SK-N-SH treated with all-trans-retinoic acid at 6 μM for 48 hours (cell line): ENCODE measurements at regions not wholly inside any gene's neighbourhood (a gene's known extent, or its start where the extent isn't known, plus 50 kb on each side); places are given as distances from the start of the nearest gene placed in this dataset.
"Not testable (repeated sequence)": the region's sequence is repeated elsewhere in the genome, so short reads cannot be mapped to it uniquely, and the experiment has no call there.

Source experiments
- ATAC-seq: fragments of 200-7000 bp; cut with Tn5 transposase; 3 replicates; pipeline ENCODE4 v1.9.1; 2020; ENCODE audit warnings: mild to moderate bottlenecking, moderate library complexity
- ARNTL ChIP-seq: fragments of 450-650 bp; formaldehyde crosslinking; IDR thresholded peaks from 2 replicates; pipeline ENCODE4 v1.5.0; 2020; ENCODE audit warnings: low read depth, mild to moderate bottlenecking, moderate library complexity, borderline replicate concordance
- BACH2 ChIP-seq: fragments of 250-450 bp; sonication (Bioruptor Pico); IDR thresholded peaks from 2 replicates; pipeline ENCODE4 v1.9.0; 2021; ENCODE audit warnings: mild to moderate bottlenecking, borderline replicate concordance
- CREB5 ChIP-seq: fragments of 250-450 bp; sonication (Bioruptor Pico); IDR thresholded peaks from 2 replicates; pipeline ENCODE4 v1.5.1; 2020; ENCODE audit warnings: low read depth, mild to moderate bottlenecking, moderate library complexity
- CSDC2 ChIP-seq: fragments of 250-450 bp; sonication (Bioruptor Pico); IDR thresholded peaks from 2 replicates; pipeline ENCODE4 v1.5.0; 2020; ENCODE audit warnings: mild to moderate bottlenecking, moderate library complexity
- CSRNP3 ChIP-seq: fragments of 250-450 bp; sonication (Bioruptor Pico); IDR thresholded peaks from 2 replicates; pipeline ENCODE4 v1.5.1; 2021; ENCODE audit warnings: mild to moderate bottlenecking, moderate library complexity
- GLIS3 ChIP-seq: fragments of 250-450 bp; sonication (Bioruptor Pico); IDR thresholded peaks from 2 replicates; pipeline ENCODE4 v1.5.0; 2020; ENCODE audit warnings: mild to moderate bottlenecking, moderate library complexity
- ISL1 ChIP-seq: fragments of 250-450 bp; sonication (Bioruptor Pico); IDR thresholded peaks from 2 replicates; pipeline ENCODE4 v2.1.2; 2022; ENCODE audit warnings: mild to moderate bottlenecking, moderate library complexity
- OSR1 ChIP-seq: fragments of 250-450 bp; sonication (Bioruptor Pico); IDR thresholded peaks from 2 replicates; pipeline ENCODE4 v1.8.0; 2022; ENCODE audit warnings: moderate library complexity, mild to moderate bottlenecking, inconsistent platforms
- PPARA ChIP-seq: fragments of 250-450 bp; sonication (Bioruptor Pico); IDR thresholded peaks from 2 replicates; pipeline ENCODE4 v1.5.0; 2020; ENCODE audit warnings: mild to moderate bottlenecking, borderline replicate concordance
- RARB ChIP-seq: fragments of 250-450 bp; sonication (Bioruptor Pico); IDR thresholded peaks from 2 replicates; pipeline ENCODE4 v1.8.0; 2021; ENCODE audit warnings: mild to moderate bottlenecking, moderate library complexity
- SNAI2 ChIP-seq: fragments of 250-450 bp; sonication (Bioruptor Pico); IDR thresholded peaks from 2 replicates; pipeline ENCODE4 v1.5.0; 2020; ENCODE audit warnings: mild to moderate bottlenecking, moderate library complexity
- TCF4 ChIP-seq: fragments of 250-450 bp; sonication (Bioruptor Pico); IDR thresholded peaks from 2 replicates; pipeline ENCODE4 v1.8.0; 2021; ENCODE audit warnings: mild to moderate bottlenecking, moderate library complexity, borderline replicate concordance
- TOX ChIP-seq: fragments of 250-450 bp; sonication (Bioruptor Pico); IDR thresholded peaks from 2 replicates; pipeline ENCODE4 v1.8.0; 2021; ENCODE audit warnings: mild to moderate bottlenecking, moderate library complexity, borderline replicate concordance
- TSHZ2 ChIP-seq: fragments of 250-450 bp; sonication (Bioruptor Pico); IDR thresholded peaks from 2 replicates; pipeline ENCODE4 v1.5.0; 2020; ENCODE audit warnings: mild to moderate bottlenecking, moderate library complexity
- ZFP3 ChIP-seq: fragments of 250-450 bp; sonication (Bioruptor Pico); IDR thresholded peaks from 2 replicates; pipeline ENCODE4 v1.5.0; 2020; ENCODE audit warnings: mild to moderate bottlenecking, moderate library complexity
- ZFP30 ChIP-seq: fragments of 450-650 bp; formaldehyde crosslinking; IDR thresholded peaks from 2 replicates; pipeline ENCODE4 v1.5.0; 2022; ENCODE audit warnings: mild to moderate bottlenecking, moderate library complexity
- ZNF565 ChIP-seq: fragments of 450-650 bp; formaldehyde crosslinking; conservative IDR thresholded peaks from 2 replicates; pipeline ENCODE4 v1.5.0; 2020; ENCODE audit warnings: low read depth, mild to moderate bottlenecking, moderate library complexity
- ZNF70 ChIP-seq: fragments of 450-650 bp; formaldehyde crosslinking; IDR thresholded peaks from 2 replicates; pipeline ENCODE4 v1.5.0; 2020; ENCODE audit warnings: mild to moderate bottlenecking, moderate library complexity
- ZNF8 ChIP-seq: fragments of 450-650 bp; formaldehyde crosslinking; IDR thresholded peaks from 2 replicates; pipeline ENCODE4 v1.5.0; 2020; ENCODE audit warnings: mild to moderate bottlenecking, moderate library complexity
- TF ChIP-seq, protein P1 (sequence below): fragments of 250-450 bp; sonication (Bioruptor Pico); IDR thresholded peaks from 2 replicates; pipeline ENCODE4 v1.8.0; 2021; ENCODE audit warnings: low read depth, mild to moderate bottlenecking, moderate library complexity, borderline replicate concordance

DNA sequence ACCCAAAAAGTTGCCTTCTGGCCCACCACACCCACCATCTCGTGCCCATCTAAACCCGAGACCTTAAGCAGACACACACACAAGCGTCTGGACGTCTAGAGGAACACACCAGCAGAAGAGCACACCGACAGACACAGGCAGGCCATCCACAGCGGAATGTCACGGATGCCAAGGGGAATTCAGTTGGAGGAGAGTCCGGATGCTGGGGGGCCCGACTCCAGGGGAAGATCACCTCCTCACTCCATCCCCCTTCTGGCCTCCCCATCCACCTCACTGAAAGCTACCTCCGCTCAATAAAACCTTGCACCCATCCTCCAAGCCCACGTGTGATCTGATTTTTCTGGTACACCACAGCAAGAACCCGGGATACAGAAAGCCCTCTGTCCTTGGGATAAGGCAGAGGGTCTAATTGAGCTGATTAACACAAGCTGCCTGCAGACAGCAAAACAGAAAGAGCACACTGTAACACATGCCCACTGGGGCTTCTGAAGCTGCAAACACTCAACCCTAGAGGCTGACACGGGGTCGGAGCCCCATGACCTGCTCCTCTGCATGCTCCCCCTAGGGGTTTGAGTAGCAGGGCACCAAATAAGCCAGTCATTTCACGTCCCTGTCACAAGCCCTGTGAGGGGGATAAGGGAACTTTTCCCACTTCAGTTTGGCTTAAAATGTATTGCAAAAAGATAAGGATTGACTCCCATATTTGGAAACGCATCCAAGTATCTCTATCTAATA lies 339.6 kb upstream of the PCDH10 start:
- TF ChIP-seq TCF4 (CRISPR knock-in tag) (no peak), RARB (no peak), ZNF565 (no peak), ARNTL (CRISPR knock-in tag) (no peak)
- TF ChIP-seq, all 23 proteins: peak for 0
- ATAC-seq = no peak

DNA sequence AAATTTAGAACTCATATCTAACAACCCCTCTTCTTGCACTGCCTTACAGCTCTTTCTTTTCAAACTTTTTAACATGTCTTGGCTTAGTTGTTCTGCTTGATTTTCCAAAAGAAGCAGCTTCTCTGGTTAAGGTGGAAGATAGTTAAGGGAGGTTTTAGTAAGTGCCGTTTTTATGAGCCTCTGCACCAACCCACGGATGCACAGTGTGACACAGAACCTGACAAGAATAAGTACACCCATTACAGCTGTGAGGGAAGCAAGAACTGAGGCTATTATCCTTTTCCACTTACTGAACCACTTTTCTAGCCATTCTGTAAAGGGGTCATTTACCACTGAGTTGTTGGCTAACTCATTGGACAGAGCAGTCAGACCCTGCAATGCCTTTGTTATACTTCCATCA lies 336.0 kb upstream of the PCDH10 start:
- ATAC-seq = not testable (repeated sequence)

DNA sequence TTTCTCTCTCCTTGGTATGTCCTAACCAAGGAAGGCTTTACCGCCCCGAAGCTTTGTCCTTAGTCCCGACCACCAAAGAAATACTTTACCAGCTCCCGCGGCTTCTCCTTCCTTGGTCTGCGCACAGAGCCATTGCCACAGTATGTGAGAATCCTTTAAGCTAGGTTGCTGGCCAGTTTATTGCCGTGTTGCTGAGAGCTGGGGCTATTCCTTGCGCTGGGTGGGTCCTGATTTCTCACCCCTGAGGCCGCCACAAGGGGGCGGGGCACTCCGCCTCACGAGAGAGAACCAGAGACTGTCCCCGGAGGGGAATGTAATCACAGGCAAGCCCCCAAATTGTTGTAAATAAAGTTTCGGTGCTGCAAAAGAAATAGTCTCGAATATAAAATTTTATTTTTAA lies 331.0 kb upstream of the PCDH10 start:
- TF ChIP-seq, protein P1, sequence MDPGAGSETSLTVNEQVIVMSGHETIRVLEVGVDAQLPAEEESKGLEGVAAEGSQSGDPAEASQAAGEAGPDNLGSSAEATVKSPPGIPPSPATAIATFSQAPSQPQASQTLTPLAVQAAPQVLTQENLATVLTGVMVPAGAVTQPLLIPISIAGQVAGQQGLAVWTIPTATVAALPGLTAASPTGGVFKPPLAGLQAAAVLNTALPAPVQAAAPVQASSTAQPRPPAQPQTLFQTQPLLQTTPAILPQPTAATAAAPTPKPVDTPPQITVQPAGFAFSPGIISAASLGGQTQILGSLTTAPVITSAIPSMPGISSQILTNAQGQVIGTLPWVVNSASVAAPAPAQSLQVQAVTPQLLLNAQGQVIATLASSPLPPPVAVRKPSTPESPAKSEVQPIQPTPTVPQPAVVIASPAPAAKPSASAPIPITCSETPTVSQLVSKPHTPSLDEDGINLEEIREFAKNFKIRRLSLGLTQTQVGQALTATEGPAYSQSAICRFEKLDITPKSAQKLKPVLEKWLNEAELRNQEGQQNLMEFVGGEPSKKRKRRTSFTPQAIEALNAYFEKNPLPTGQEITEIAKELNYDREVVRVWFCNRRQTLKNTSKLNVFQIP (CRISPR knock-in tag) = no peak
- no peak for TF ChIP-seq BACH2
- no peak for TF ChIP-seq PPARA
- no peak for TF ChIP-seq CSRNP3 (CRISPR knock-in tag)
- ATAC-seq = no peak

GRCh38 chr4:132823419-132823818 lies 325.7 kb upstream of the PCDH10 start:
- no peak for ATAC-seq
- TF ChIP-seq TOX (CRISPR knock-in tag) (no peak), GLIS3 (CRISPR knock-in tag) (no peak), CSDC2 (CRISPR knock-in tag) (no peak), ARNTL (CRISPR knock-in tag) (no peak), ZFP30 (CRISPR knock-in tag) (no peak), TCF4 (CRISPR knock-in tag) (no peak), BACH2 (no peak), SNAI2 (no peak), OSR1 (no peak), TSHZ2 (CRISPR knock-in tag) (no peak), ZFP3 (CRISPR knock-in tag) (no peak), CSRNP3 (CRISPR knock-in tag) (no peak), CREB5 (CRISPR knock-in tag) (no peak), ISL1 (no peak), PPARA (no peak), ZNF8 (CRISPR knock-in tag) (no peak), ZNF70 (no peak)
